ENCODE measurements at regions not wholly inside any gene's neighbourhood (a gene's known extent, or its start where the extent isn't known, plus 50 kb on each side); places are given as distances from the start of the nearest gene placed in this dataset.
"Not testable (repeated sequence)": the region's sequence is repeated elsewhere in the genome, so short reads cannot be mapped to it uniquely, and the experiment has no call there.

DNA sequence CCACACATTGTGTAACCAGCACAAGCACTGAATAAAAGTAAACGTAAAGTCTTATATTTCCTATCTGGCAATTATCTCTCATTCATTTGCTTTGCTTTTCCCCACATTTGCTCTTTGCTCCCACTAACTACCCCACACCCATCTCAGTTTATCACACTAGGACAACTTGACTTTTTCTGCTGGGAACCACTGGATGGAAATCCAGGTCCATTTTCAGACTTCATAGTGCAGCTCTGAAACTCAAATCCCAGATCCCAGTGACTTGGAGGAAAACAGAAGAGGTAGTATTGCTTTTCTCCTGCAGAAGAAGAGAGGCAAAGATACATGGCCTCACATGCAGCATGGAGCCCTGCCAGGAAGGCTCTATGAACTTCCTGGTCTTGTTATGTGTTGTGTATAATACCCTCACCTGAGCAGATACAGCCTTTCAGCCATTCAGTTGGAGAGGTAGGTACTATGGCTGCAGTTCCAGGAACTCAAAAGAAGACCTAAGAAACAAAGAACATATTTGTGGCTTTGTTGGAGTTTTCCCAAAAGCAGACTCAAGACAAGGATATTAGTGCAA, 90.0 kb upstream of the NIPBL start:
- no peak for DNase-seq

DNA sequence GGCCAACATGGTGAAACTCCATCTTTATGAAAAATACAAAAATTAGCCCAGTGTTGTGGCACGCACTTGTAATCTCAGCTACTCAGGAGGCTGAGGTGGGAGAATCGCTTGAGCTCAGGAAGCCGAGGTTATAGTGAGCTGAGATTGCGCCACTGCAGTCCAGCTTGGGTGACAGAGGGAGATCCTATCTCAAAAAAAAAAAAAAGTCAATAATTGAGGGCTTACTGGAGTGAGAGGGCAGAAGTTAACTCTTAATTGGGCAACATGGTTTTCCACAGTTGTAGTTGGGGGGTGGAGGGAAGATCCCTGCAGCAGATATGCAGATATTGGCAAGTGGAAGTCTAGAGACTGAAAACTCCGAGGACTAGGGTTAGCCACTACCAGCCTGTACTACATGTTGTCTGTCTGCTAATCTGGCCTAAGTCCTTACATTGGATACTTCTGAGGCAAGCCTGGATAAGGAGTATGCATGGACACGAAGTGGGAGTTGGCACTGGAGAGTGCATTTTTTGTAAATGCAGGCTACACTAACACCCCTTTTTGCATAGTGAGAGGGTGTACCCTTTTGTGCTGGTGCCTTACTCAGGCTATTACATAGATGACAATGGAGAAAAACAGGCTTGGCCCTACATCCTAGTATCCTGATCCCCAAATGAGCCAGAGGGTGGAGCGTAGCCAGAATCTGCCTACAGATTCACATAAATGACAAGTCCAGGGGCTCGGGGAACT, 89.0 kb upstream of the NIPBL start:
- DNase-seq = no peak

DNA sequence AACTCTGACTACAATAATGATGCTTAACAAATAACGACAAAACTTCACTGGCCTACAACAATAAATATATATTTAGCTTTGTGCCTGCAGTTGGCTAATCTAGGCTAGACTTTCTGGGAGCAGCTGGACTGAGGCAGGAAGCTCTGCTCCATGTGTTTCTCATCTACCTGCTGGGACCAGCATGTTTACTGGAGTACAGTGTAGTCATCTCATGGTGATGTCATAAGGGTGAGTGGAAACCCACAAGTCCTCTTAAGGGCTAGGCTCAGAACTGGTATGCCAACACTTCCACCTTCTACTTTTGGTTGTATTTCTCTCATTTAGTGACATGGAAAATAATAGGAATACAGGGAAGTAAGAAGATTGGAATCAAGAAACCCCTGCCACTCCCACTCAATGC, 85.7 kb upstream of the NIPBL start:
- no peak for DNase-seq

DNA sequence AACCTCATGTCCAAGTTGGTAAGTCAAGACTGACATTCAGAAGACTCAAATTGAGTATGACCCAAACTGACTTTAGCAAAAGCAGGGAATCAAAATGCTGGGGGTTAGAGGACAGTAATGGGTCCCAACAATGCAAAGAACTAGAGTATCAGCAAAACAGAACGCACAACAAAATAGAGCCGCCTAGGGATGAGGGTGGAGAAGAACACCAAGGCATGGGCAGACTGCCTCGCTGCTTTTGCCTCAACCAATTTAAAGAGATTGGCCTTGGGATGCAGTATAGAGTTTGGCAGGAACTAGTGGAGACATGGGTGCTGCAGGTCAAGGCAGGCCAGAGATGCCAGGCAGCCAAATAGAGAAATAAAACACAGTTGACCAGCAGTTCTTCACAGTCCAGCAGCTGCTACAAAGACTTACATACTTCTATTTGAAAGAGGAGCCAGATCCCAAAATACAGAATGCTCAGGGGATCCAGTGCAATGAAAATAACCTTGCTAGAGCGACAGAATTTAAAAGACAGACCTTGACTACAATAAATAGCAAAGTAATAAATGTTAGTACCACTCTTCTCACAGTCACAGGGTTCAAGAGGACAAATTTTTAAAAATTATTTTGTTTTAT, 83.9 kb upstream of the NIPBL start:
- no peak for DNase-seq

DNA sequence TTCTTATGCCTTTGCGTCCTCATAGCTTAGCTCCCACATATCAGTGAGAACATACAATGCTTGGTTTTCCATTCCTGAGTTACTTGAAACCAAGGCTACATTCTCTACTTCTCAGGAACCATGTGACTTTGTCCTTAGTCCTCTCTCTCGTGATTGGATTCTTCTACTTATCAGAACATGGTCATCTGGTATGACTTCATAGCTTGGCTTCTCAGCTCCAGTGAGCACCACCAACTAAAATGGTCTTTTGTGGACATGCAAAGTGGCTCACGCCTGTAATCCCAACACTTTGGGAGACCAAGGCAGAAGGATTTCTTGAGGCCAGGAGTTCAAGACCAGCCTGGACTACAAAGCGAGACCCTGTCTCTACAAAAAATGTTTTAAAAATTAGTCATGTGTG, 81.2 kb upstream of the NIPBL start:
- no peak for DNase-seq

DNA sequence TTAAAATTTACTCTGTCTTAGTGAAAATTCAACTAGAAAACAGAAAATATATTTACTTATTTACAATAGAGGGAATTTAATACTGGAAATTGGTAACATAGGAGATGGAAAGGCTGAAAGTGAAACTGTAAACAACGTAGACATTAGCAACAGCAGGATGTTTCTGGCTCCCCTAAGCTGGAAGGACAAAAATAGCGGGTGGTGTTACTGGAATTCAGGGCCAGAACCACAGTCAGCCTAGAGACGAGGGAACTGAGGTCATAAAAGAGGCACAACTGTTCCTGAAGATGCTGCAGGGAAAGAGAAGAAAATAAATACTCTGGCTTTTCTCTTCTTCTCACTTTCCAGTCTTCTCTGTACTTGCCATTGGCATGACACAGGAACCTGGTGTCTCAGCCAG, 80.4 kb upstream of the NIPBL start:
- no peak for DNase-seq

DNA sequence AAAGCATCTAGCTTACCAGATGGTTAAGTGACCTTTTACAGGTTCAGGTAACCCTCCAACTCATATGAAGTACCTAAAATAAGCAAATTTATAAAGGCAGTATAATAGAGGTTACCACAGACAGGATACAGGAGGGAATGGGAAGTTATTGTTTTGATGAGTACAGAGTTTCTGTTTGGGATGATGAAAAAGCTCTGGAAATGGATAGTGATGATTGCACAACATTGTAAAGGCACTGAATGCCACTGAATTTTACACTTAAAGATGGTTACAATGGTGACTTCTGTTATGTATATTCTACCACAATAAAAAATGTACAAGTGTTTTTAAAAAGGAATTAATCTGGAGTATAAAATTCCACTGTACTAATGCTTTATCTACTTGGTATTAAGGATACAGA, 75.0 kb upstream of the NIPBL start:
- no peak for DNase-seq

DNA sequence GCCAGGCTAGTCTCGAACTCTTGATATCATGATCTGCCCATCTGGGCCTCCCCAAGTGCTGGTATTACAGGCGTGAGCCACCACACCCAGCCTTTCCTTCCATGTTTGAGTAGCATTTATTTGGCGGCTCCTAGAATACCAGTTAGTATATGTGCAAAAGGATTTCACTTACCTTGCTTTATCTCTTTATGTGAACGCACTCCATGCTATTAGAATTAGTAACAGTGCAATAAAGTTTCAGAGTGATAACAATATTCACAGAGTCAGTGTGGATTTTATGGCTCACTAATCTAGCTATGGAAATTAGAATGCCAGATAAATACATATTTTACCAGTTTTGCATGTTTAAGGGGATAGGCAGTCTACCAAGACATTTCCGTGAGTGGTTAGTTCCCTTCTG, 74.4 kb upstream of the NIPBL start:
- no peak for DNase-seq

DNA sequence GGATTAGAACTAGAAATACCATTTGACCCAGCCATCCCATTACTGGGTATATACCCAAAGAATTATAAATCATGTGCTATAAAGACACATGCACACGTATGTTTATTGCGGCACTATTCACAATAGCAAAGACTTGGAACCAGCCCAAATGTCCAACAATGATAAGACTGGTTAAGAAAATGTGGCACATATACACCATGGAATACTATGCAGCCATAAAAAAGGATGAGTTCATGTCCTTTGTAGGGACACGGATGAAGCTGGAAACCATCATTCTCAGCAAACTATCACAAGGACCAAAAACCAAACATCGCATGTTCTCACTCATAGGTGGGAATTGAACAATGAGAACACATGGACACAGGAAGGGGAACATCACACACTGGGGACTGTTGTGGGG, 63.3 kb upstream of the NIPBL start:
- DNase-seq = not testable (repeated sequence)

DNA sequence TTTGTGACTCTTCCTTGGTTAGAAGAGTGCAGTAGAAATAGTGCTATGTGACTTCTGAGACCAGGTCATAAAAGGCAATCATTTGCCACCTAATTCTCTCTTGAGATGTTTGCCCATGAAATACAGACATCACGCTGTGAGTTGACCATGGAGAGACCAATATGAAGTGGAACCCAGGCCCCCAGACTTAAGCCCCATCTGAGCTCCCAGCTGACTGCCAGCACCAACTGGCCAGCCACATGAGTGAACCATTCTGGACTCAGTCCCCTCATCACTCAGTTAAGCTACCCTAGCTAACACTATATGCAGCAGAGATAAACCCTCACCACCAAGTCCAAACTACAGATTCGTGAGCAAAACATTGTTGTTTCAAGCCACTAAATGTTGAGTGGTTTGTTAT, 60.7 kb upstream of the NIPBL start:
- DNase-seq = no peak

DNA sequence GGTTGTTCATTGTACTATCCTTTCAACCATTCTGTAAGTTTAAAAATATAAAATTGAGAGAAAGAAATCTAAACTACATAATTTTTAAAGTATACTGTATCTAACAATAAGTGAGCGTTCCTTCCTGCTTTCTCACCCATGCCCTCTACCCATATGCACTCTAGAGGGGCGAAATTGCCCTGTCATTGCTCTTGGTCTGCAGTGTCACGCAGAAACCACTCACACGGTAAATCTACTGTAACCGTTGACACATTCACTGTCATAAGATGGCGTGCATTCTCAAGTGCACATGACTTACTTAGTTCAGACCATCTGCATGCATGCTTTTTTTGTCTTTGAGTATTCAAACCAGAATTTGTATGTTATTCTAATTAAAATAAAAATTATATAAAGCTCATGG, 55.7 kb upstream of the NIPBL start:
- no peak for DNase-seq

DNA sequence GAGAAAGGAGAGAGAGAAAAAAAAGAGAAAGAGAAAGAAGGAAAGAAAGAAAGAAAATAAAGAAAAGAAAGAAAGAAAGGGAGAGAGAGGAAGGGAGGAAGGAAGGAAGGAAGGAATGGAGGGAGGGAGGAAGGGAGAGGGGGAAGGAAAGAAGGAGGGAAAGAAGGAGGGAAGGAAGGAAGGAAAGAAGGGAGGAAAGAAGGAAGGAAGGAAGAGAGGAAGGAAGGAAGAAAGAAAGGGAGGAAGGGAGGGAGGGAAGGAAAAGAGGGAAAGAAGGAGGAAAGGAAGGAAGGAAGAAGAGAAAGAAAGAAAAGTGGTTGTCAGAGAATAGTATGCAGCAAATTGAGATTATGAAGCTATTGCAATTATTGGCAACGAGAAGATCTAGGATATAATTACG, 49.9 kb upstream of the NIPBL start:
- DNase-seq = no peak

All from activated CD8-positive, alpha-beta memory T cell treated with anti-CD3 and anti-CD28 coated beads, Interleukin-2, amount 50 U/mL, for 48 hours (primary cell).